HCT116 (cell line): ENCODE measurements at regions not wholly inside any gene's neighbourhood (a gene's known extent, or its start where the extent isn't known, plus 50 kb on each side); places are given as distances from the start of the nearest gene placed in this dataset.

Source experiments
- ATAC-seq: fragments of 200-7000 bp; cut with Tn5 transposase; 2 replicates; pipeline ENCODE4 v1.9.1; 2020; ENCODE audit warnings: mild to moderate bottlenecking, moderate library complexity
- BruUV-seq: library from RNA; stranded (reverse); fragments of 400-500 nt; replicated peaks from 2 replicates; lab custom pipeline; 2021; lab: Mats Ljungman, UMichigan
- CTCF ChIA-PET: fragments of 300-600 bp; sonication (Branson Sonifier 250); formaldehyde crosslinking; loops from one replicate; lab custom pipeline; 2021; ENCODE audit warnings: antibody characterized with exemption; lab: Charles Lee
- POLR2A ChIA-PET: fragments of 300-600, 350-600 bp; sonication (Branson Sonifier 250); formaldehyde crosslinking; loops from one replicate; lab custom pipeline; 2021; ENCODE audit warnings: antibody characterized with exemption; lab: Charles Lee
- RAD21 ChIA-PET, 2 experiments: fragments of 300-600 bp; sonication (Branson Sonifier 250); formaldehyde crosslinking; loops; one replicate each; lab custom pipeline; 2023; ENCODE audit warnings: low total read pairs in 2 of 2; ENCODE audit not compliant: uncharacterized antibody in 2 of 2, unreplicated experiment in 2 of 2, low non-redundant PET in 1 of 2; lab: Charles Lee
- DNase-seq: peaks from one replicate; pipeline ENCODE4 v3.0.0-alpha.2; 2010; ENCODE audit warnings: low read depth, low spot score
- H2AFZ ChIP-seq: fragments of 200-600 bp; shearing (Covaris generic), sonication (generic); 2 replicates; pipeline ENCODE4 v1.6.1; 2017; ENCODE audit warnings: low read depth, mixed run types, mixed read lengths, antibody characterized with exemption, low read length; ENCODE audit not compliant: poor library complexity, severe bottlenecking
- H3K27ac ChIP-seq: 2 replicates; pipeline ENCODE4 v1.5.1; 2012; ENCODE audit warnings: low read depth, low read length
- H3K27me3 ChIP-seq: fragments of 200-600 bp; sonication (generic); 2 replicates; pipeline ENCODE4 v1.6.1; 2016; ENCODE audit warnings: mixed run types, low read length, mixed read lengths; ENCODE audit not compliant: insufficient read depth
- H3K36me3 ChIP-seq, 2 experiments: fragments of 200-500 bp in 1 of 2; fragments of 200-600 bp in 1 of 2; sonication (Bioruptor generic) in 1 of 2; sonication (generic) in 1 of 2; 2 replicates each; pipeline versions ENCODE4 v1.5.1 to v1.6.1; 2014 to 2016; ENCODE audit warnings: low read length in 2 of 2, inconsistent platforms in 1 of 2, mixed read lengths in 1 of 2, mixed run types in 1 of 2; ENCODE audit not compliant: insufficient read depth in 2 of 2, control insufficient read depth in 1 of 2
- H3K4me1 ChIP-seq, 2 experiments: fragments of 200-600 bp in 1 of 2; sonication (generic) in 1 of 2; 2 replicates each; pipeline versions ENCODE4 v1.5.1 to v1.6.1; 2012 to 2017; ENCODE audit warnings: low read length in 2 of 2, inconsistent platforms in 1 of 2, mild to moderate bottlenecking in 1 of 2, mixed read lengths in 1 of 2, mixed run types in 1 of 2, moderate library complexity in 1 of 2; ENCODE audit not compliant: insufficient read depth in 2 of 2, control insufficient read depth in 1 of 2
- H3K4me2 ChIP-seq: fragments of 200-600 bp; sonication (generic); 2 replicates; pipeline ENCODE4 v1.6.1; 2017; ENCODE audit warnings: mixed run types, low read length, mixed read lengths
- H3K4me3 ChIP-seq, 2 experiments: fragments of 200-600 bp in 1 of 2; sonication (generic) in 1 of 2; replicated peaks in 1 of 2; 2 replicates each; pipeline ENCODE4 v1.5.1; 2011 to 2016; ENCODE audit warnings: low read length in 2 of 2, control low read depth in 1 of 2, low read depth in 1 of 2, mild to moderate bottlenecking in 1 of 2, mixed read lengths in 1 of 2, mixed run types in 1 of 2
- H3K79me2 ChIP-seq: fragments of 200-600 bp; sonication (generic); 2 replicates; pipeline ENCODE4 v1.6.1; 2017; ENCODE audit warnings: mild to moderate bottlenecking, mixed run types, low read length, moderate library complexity, mixed read lengths; ENCODE audit not compliant: insufficient read depth
- H3K9ac ChIP-seq: fragments of 200-600 bp; sonication (generic); 2 replicates; pipeline ENCODE4 v1.6.1; 2016; ENCODE audit warnings: low read length, mixed read lengths
- H3K9me2 ChIP-seq: fragments of 200-600 bp; sonication (generic), shearing (Covaris generic); 2 replicates; pipeline ENCODE4 v1.6.1; 2017; ENCODE audit warnings: mixed run types, mild to moderate bottlenecking, moderate library complexity; ENCODE audit not compliant: insufficient read depth
- H3K9me3 ChIP-seq, 2 experiments: fragments of 200-500 bp in 1 of 2; fragments of 200-600 bp in 1 of 2; sonication (Bioruptor generic) in 1 of 2; sonication (generic) in 1 of 2; 2 replicates each; pipeline ENCODE4 v1.6.1; 2014 to 2017; ENCODE audit warnings: low read length in 2 of 2, mixed read lengths in 2 of 2, inconsistent platforms in 1 of 2, low read depth in 1 of 2, mild to moderate bottlenecking in 1 of 2, mixed run types in 1 of 2, moderate library complexity in 1 of 2; ENCODE audit not compliant: control insufficient read depth in 1 of 2, insufficient read depth in 1 of 2
- H4K20me1 ChIP-seq: fragments of 200-600 bp; sonication (generic), shearing (Covaris generic); 2 replicates; pipeline ENCODE4 v1.6.1; 2017; ENCODE audit warnings: mixed run types, mild to moderate bottlenecking, moderate library complexity; ENCODE audit not compliant: insufficient read depth
- CBX3 ChIP-seq: IDR thresholded peaks from 2 replicates; pipeline ENCODE4 v1.6.1; 2012; ENCODE audit warnings: low read depth
- EZH2 ChIP-seq: fragments of 200-600 bp; sonication (generic); IDR thresholded peaks from 2 replicates; pipeline ENCODE4 v1.6.1; 2017; ENCODE audit warnings: antibody characterized with exemption, mixed run types
- FOSL1 ChIP-seq: IDR thresholded peaks from 2 replicates; pipeline ENCODE4 v1.6.1; 2012; ENCODE audit warnings: low read depth
- POLR2AphosphoS5 ChIP-seq: IDR thresholded peaks from 2 replicates; pipeline ENCODE4 v1.6.1; 2011; ENCODE audit warnings: mild to moderate bottlenecking, low read depth, low read length, moderate library complexity
- YY1 ChIP-seq: IDR thresholded peaks from 2 replicates; pipeline ENCODE4 v1.6.1; 2011; ENCODE audit warnings: low read length, low read depth, moderate library complexity, mild to moderate bottlenecking; ENCODE audit not compliant: insufficient replicate concordance; ENCODE audit errors: extremely low read depth
- intact Hi-C: fragments of 100-400 bp; cut with micrococcal nuclease; formaldehyde crosslinking; loops from 2 replicates; pipeline ENCODE4 v1.10.0; 2022
- TF ChIP-seq, protein P1 (sequence below): IDR thresholded peaks from 2 replicates; pipeline ENCODE4 v1.6.1; 2011; ENCODE audit warnings: mild to moderate bottlenecking, low read length, moderate library complexity; ENCODE audit not compliant: insufficient replicate concordance; ENCODE audit errors: extremely low read depth
- TF ChIP-seq, protein P2 (sequence below): IDR thresholded peaks from 2 replicates; pipeline ENCODE4 v1.6.1; 2012
- TF ChIP-seq, protein P3 (sequence below): IDR thresholded peaks from 2 replicates; pipeline ENCODE4 v1.6.1; 2012
- TF ChIP-seq, protein P4 (sequence below), 3 experiments: fragments of 200-600 bp in 1 of 3; sonication (generic) in 1 of 3; IDR thresholded peaks in 2 of 3; conservative IDR thresholded peaks in 1 of 3; 2 replicates each; pipeline ENCODE4 v1.5.1; 2012 to 2017; ENCODE audit warnings: low read depth in 2 of 3, low read length in 2 of 3, antibody characterized with exemption in 1 of 3, borderline replicate concordance in 1 of 3, control low read depth in 1 of 3, mild to moderate bottlenecking in 1 of 3, mixed read lengths in 1 of 3, mixed run types in 1 of 3, moderate library complexity in 1 of 3; ENCODE audit not compliant: insufficient read depth in 1 of 3

DNA sequence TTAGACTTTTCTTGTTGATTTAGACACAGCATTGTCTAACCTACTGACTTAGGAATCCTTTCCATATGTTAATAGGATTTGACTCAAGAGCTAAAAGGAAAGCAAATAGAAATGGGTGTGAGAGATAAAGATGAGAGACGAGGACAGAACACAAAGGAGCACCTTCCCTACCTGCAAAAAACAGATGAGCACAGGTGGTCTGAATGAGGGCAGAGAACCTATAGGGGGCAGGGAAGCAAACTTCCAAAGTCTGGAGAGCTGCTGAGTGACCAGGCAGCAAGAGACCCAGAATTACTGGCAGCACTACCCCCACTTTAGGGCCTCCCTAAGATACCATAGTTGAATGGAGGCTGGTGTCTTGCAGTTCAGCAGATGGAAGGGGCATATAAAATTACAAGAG, 98.1 kb upstream of the CTNNB1 start (continued):
- no peak for TF ChIP-seq EZH2
- TF ChIP-seq, protein P1, sequence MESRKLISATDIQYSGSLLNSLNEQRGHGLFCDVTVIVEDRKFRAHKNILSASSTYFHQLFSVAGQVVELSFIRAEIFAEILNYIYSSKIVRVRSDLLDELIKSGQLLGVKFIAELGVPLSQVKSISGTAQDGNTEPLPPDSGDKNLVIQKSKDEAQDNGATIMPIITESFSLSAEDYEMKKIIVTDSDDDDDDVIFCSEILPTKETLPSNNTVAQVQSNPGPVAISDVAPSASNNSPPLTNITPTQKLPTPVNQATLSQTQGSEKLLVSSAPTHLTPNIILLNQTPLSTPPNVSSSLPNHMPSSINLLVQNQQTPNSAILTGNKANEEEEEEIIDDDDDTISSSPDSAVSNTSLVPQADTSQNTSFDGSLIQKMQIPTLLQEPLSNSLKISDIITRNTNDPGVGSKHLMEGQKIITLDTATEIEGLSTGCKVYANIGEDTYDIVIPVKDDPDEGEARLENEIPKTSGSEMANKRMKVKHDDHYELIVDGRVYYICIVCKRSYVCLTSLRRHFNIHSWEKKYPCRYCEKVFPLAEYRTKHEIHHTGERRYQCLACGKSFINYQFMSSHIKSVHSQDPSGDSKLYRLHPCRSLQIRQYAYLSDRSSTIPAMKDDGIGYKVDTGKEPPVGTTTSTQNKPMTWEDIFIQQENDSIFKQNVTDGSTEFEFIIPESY: no peak
- TF ChIP-seq, protein P2, sequence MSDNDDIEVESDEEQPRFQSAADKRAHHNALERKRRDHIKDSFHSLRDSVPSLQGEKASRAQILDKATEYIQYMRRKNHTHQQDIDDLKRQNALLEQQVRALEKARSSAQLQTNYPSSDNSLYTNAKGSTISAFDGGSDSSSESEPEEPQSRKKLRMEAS: no peak
- TF ChIP-seq YY1: no peak
- no peak for TF ChIP-seq FOSL1
- no peak for TF ChIP-seq POLR2AphosphoS5

DNA sequence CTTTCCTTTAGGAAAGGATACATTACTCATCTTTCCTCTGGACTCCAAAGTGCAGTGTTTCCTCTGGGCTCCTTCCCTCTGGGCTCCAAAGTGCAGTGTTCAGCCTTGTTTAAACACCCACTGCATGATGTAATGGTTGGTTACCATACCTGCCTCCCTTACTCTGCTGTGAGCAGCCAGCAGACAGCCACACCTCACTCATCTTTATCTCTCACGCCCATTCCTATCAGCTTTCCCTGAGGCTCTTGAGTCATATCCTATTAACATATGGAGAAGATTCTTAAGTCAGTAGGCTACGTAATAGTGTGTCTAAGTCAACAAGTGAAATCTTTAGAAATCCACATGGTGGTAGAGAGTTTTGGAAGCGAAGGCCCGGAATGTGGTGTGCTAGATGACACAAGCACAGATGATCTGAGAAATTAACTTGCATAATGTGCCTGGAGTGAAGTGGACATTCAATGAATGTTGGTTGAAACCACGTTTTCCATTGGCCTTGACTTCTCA, 97.2 kb upstream of the CTNNB1 start:
- H3K27me3 ChIP-seq: no peaks in the 10 kb centered on the region
- H3K9me2 ChIP-seq: no peaks in the 10 kb centered on the region
- no peaks in the 10 kb centered on the region for H3K79me2 ChIP-seq
- ChIA-PET RAD21 (no interaction called here), POLR2A (no interaction called here), CTCF (no interaction called here)
- no peak overlapping the region for H3K9ac ChIP-seq
- no peaks in the 10 kb centered on the region for H3K4me1 ChIP-seq
- no peak overlapping the region for H2AFZ ChIP-seq
- H3K27ac ChIP-seq: no peak overlapping the region
- no peak for ATAC-seq
- no peaks in the 10 kb centered on the region for H4K20me1 ChIP-seq
- no peak overlapping the region for H3K4me3 ChIP-seq
- no peaks in the 10 kb centered on the region for H3K36me3 ChIP-seq
- DNase-seq: no peak
- intact Hi-C loops: no loop called here
- BruUV-seq: no TSS peak
- TF ChIP-seq, protein P3, sequence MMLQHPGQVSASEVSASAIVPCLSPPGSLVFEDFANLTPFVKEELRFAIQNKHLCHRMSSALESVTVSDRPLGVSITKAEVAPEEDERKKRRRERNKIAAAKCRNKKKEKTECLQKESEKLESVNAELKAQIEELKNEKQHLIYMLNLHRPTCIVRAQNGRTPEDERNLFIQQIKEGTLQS: no peak
- TF ChIP-seq, protein P4, sequence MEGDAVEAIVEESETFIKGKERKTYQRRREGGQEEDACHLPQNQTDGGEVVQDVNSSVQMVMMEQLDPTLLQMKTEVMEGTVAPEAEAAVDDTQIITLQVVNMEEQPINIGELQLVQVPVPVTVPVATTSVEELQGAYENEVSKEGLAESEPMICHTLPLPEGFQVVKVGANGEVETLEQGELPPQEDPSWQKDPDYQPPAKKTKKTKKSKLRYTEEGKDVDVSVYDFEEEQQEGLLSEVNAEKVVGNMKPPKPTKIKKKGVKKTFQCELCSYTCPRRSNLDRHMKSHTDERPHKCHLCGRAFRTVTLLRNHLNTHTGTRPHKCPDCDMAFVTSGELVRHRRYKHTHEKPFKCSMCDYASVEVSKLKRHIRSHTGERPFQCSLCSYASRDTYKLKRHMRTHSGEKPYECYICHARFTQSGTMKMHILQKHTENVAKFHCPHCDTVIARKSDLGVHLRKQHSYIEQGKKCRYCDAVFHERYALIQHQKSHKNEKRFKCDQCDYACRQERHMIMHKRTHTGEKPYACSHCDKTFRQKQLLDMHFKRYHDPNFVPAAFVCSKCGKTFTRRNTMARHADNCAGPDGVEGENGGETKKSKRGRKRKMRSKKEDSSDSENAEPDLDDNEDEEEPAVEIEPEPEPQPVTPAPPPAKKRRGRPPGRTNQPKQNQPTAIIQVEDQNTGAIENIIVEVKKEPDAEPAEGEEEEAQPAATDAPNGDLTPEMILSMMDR (IDR thresholded peaks at IDR 0.05 in 2 of 3, conservative IDR thresholded peaks at IDR 0.05 in 1 of 3; ENCODE audit: borderline replicate concordance in 1 of 3, insufficient read depth in 1 of 3, low read depth in 2 of 3, low read length in 2 of 3): no peak
- no peak for TF ChIP-seq CBX3
- no peaks in the 10 kb centered on the region for H3K9me3 ChIP-seq
- no peak overlapping the region for H3K4me2 ChIP-seq
